Middle frontal gyrus (tissue), 1 donor: ENCODE measurements at regions not wholly inside any gene's neighbourhood (a gene's known extent, or its start where the extent isn't known, plus 50 kb on each side); places are given as distances from the start of the nearest gene placed in this dataset.

ENCODE experiments used
- DNase-seq: peaks from one replicate; pipeline ENCODE4 v3.0.0-alpha.2; 2015; ENCODE audit warnings: low spot score; ENCODE audit errors: extremely low spot score

- no peak for DNase-seq
These were observed 620.9 kb upstream of the UBE2E2 start for GRCh38 chr3:22582266-22582665.

DNA sequence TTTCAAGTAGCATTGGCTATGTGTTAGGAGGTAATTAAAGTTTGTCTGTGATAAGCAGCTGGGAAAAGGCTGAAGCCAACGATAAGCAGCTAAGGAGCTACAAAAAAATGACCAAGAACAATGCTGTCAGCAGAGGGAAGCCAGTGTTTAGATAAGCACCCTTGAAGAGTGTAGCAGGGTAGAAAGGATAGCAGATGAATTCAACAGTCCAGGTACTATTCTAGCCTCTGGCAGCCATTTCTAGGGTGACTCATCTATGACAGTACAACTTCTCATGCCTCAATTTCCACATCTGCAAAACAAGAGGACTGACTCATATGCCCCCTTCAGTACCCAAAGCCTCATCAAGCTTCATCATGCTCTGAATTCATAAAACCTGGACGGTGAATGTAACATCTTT is 617.6 kb upstream of the UBE2E2 start:
- no peak for DNase-seq

DNA sequence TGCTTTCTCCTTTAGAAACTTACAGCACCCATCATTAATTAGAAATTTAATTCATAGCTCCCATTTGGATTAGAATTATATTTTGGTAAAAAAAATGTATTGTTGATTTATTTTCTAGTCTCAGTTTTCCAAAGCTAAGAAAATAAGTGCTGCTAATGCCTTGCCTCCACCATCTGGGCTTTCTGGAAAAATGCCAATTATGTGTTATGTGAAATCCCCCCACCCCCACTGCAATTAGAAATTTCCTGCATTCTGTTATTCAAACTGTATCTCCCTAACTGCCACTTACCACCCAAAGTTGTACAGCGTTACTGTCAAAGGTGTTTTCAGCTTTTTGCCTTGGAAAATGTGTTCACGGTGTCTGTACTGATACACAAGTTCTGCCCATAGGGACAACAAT is 617.2 kb upstream of the UBE2E2 start:
- DNase-seq: no peak

GRCh38 chr3:22587446-22587845 is 615.7 kb upstream of the UBE2E2 start:
- no peak for DNase-seq

DNA sequence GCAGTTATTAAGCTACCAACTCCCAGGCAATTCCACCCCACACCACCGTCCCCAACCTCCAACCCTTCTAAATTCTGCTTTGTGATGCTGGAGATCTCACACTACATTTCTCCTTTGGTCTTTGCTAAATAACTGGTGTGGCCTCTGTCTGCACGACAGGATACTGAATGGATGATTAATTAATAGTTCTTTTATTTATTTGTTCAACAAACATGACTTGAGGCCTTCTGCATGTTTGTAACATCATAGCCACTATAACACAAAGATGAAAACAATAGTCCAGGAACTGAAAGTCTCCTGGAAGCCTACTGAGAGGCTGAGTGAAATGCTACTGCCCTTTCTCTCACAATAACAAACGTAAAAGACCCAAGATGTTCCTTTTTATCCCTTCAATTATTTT is 609.5 kb upstream of the UBE2E2 start:
- no peak for DNase-seq

DNA sequence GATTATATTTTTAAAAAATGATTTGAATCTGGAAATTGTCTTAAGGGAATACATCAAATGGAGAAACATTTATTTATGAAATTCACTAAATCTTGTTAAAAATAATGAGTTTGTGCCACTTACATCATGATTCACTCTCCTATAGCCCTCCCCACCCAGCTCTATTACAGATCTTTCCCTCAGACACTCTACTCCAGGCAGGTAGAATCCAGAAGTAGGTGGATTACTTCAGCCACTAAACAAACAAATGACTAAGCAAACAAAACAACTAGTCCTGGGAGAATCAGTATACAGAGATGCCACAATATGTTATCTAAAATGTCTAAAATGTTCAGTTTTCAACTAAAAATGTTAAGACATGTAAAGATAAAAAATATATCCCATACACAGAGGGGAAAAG is 608.1 kb upstream of the UBE2E2 start:
- no peak for DNase-seq

DNA sequence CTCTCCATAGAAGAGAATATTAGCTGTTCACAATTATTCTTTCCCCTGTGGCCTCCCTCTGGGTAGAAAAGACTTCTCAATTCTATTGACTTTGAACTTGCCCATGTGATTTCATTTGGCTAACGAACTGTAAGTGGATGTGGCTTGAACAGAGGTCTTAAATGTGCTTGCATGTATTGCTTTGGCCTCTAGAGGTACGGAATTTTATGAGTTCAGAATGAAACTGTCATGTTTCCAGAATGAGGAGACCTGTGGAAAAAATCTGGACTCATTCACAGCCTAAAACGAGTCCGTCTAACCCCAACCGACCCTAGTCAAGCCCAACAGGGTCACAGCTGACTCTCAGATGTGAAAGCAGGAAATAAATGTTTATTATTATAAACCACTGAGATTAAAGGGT is 596.7 kb upstream of the UBE2E2 start:
- DNase-seq: no peak

GRCh38 chr3:22606938-22607337 is 596.2 kb upstream of the UBE2E2 start:
- no peak for DNase-seq

- no peak for DNase-seq
These were observed 595.0 kb upstream of the UBE2E2 start for GRCh38 chr3:22608093-22608492.

DNA sequence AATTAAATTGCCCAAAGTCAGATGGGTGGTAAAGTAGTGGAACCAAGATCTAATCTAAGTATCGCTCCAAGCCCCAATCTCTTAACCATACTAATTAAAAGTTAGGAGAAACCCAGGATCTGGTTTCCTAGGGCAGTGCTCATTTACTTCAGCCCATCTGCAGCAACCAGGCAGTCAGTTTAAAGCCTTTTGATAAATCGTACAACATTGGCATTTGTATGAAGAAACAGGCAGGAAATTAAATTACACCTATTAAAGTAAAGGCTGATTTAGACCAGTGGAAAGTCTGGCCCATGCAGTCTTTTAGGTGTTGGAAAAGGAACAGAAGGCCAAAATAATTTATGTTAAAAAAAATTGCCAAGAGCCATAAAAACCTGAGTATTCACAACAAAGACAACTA is 594.4 kb upstream of the UBE2E2 start:
- DNase-seq: no peak

DNA sequence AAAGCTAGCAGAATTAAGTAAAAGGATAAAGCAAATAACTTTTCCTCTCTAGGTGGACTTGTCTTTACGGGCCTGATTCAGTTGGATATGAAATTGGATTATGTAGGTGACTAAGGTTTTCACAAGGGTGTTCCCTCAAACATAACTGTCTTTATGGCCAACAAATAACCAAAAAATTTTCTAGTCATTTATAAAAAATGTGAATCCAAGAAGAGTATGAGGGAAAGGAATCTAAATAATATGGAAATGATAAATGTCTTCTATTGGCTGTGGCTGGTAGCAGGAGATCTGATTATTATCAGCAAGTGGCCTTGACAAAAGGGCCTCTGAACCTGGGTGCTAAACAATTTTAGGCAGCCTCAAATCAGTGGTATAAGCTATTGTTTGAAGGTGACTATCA is 594.0 kb upstream of the UBE2E2 start:
- no peak for DNase-seq

DNA sequence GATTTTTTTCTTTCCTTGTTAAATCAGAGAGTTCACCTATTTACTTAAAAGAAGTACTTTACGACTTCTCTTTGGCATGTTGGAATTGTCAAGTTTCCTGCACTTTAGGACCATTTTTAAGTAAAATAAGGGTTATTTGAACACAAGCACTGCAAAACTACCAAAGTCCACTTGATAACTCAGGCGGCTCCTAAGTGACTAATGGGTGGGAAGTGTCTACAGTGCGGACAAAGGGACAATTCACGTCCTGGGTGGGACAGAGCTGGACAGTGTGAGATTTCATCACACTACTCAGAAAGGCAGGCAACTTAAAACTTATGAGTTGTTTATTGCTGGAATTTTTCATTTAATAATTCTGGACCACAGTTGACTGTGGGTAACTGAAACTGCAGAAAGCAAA is 590.2 kb upstream of the UBE2E2 start:
- DNase-seq: no peak

DNA sequence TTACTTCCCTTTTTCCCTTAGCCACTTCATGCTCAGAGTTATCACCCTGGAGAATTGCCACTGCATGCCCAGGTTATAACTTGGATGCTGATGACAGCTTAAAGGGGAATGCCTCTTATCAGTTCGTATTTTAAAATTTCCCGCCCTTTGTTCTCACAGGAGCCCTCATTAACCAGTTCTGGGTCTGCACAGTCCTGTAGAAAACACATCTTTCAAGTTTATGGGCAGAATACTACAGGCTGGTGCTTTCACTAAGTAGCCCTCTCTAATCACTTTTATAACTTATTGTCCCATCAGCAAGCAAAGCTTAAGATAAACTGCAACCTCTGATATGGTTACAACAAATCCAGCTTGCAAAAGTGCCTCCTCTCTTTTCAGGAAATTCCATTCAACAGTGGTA is 587.3 kb upstream of the UBE2E2 start:
- no peak for DNase-seq

DNA sequence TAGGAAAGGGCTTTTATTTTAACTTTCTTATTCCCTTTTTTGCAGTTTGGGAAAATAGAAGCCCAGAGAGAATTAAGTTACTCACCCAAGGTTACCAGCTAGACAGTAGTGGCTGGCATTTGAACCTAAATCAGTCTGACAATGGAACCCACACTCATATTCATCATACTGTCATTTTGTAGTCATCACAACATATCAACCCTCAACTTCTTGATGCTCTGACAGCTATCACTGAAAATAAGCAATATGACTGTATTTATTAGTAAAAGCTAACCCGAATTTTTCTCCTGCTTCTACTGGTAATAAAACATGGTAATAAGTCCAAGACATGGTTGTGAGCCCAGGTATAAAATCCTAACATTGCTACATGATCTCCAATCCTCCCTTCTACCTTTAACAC is 585.8 kb upstream of the UBE2E2 start:
- DNase-seq: no peak

DNA sequence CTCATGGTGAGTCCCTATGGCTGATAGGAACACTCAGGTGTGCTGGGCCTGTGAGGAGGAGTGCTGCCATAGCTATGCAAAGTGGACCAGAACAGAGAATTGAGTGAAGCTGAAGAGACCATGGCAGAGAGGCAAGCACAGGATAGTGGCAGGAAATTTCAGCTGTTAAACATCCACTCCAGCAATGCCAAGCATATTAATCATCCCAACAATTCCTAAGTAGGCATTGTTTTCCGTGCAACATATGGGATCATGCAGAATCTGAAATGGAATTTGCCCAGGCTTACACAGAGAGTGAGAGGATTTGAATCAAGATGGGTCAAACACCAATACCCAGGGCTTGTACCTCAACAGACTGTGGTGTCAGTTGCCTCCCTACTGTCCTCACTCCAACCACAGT is 582.6 kb upstream of the UBE2E2 start:
- no peak for DNase-seq

DNA sequence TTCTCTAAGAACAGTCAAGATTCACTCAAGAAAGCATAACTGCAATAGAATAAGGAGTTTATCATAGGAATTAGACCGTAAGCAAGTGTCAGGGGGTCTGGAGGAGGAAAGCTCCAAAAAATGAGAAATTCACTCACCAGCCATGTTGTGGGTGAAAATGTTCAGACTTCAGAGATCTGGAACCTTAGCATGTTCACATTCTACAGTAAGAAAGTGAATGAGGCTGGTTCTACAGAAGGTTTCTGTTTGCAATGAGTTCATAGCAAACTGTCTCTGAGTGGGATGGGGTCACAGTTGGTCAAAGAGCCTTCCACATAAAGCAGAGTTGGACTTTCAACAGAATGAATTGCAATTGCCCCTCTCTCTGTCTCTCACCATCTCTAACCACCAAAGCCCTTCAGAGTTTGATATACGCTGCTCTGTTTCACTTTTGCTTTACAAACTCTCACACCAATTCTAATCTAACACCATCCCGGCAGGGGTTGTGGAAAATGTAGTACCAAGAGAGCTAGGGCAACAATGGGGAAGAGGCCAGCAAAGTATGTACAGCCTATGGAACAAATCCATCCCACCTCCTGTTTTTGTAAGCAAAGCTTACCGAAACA is 581.8 kb upstream of the UBE2E2 start:
- DNase-seq: no peak

- no peak for DNase-seq
These were observed 575.1 kb upstream of the UBE2E2 start for GRCh38 chr3:22627993-22628499.

- no peak for DNase-seq
These were observed 570.6 kb upstream of the UBE2E2 start for GRCh38 chr3:22632536-22632935.

DNA sequence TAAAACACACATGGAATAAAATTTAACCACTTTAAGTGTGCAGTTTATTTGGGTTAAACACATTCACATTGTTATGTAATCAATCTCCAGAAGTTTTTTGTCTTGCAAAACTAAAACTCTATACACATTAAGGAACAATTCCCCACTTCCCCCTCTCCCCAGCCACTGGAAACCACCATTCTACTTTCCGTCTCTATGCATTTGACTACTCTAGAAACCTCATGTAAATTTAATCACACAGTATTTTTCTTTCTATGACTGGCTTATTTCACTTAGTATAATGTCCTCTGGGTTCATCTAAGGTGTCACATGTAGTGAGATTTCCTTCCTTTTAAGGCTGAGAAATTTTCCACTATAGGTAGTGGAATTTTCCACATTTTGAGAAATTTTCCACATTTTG is 568.7 kb upstream of the UBE2E2 start:
- DNase-seq: no peak

DNA sequence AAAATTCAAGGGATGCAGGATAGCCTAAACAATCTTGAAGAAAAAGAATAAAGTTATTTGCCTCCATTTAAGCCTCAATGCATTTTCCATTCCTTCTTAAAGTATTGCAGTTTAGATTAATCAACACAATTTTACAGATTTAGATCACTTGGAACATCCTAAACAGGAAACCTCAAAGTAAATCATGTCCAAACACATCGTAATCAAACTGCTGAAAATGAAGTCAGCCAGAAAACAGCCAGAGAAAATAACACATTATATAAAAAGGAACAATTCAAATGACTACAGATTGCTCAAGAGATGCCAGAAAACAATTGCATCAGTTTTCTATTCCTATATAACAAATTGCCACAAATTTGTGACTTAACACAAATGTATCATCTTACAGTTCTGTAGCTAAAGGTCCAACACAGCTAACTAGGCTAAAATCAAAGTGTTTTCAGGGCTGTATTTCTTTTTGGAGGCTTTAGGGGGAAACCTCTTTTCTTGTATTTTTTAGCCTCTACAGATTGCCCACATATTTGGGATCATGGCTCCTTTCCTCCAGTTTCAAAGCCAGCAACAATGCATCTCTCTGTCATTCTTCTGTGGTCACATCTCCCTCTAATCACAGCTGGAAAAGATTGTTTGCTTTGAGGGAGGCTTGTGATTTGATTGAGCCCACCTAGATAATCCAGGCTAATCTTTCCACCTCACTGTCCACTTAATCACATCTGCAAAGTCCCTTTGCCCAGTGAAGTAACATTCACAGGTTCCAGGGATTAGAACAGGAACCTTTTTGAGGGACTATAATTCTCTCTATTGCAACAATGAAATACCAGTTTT is 543.3 kb upstream of the UBE2E2 start:
- DNase-seq: no peak

- no peak for DNase-seq
These were observed 542.5 kb upstream of the UBE2E2 start for GRCh38 chr3:22660606-22661005.

DNA sequence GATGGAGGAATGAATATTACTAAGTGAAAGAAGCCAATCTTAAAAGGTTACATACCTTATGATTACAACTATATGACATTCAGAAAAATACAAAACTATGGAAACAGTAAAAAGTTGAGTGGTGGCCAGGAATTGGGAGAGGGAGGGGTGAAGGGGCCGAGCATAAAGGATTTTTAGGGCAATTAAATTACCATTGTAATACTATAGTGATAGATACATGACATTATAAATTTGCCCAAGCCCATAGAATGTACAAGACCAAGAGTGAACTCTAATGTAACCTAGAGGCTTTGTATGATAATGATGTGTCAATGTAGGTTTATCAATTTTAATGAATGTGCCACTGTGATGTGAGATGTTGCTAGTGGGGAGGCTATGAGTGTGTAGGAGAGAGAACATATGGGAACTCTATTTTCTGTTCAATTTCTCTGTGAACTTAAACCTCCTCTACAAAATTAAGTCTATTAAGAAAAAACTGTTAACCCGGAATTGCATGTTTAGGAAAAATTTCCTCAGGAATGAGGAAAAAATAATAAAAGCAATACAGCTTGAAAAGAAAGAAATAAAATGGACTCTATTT is 541.9 kb upstream of the UBE2E2 start:
- DNase-seq: no peak

DNA sequence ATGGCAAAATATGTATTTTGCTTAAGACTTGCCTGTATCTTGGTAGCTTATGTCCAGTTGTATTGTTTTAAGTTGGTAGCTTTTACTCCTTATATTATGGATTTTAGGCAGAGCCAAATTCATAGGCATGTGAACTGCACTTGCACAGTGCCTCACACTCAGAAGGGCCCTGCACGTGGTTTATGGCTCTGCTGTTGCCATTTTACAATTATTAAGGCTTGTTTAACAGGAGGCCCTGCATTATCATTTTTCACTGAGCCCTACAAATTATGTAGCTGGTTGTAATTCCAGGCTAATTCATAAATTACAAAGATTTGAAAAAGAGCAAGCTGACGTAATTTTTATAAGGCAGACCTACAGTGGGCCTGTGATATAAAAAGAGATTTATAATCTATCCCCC is 537.6 kb upstream of the UBE2E2 start:
- no peak for DNase-seq
